IPS DF 4.7 (cell line): ENCODE measurements at regions not wholly inside any gene's neighbourhood (a gene's known extent, or its start where the extent isn't known, plus 50 kb on each side); places are given as distances from the start of the nearest gene placed in this dataset.

Experiments used
- DNase-seq: peaks from one replicate; pipeline ENCODE4 v3.0.0-alpha.2; 2013; ENCODE audit warnings: low spot score; ENCODE audit errors: extremely low read depth

- no peak for DNase-seq
Observed at GRCh38 chr20:57076951-57077350, 189.5 kb downstream of the BMP7 start.

GRCh38 chr20:57078116-57078515, 188.3 kb downstream of the BMP7 start:
- DNase-seq, result no peak

GRCh38 chr20:57079031-57080005, 187.1 kb downstream of the BMP7 start:
- no peak for DNase-seq

- no peak for DNase-seq
Observed at GRCh38 chr20:57080796-57081195, 185.6 kb downstream of the BMP7 start.

- no peak for DNase-seq
Observed at GRCh38 chr20:57082357-57082945, 184.0 kb downstream of the BMP7 start.

- no peak for DNase-seq
Observed at GRCh38 chr20:57083072-57083471, 183.4 kb downstream of the BMP7 start.

GRCh38 chr20:57086066-57086465, 180.4 kb downstream of the BMP7 start:
- no peak for DNase-seq

- DNase-seq, result no peak
Observed at GRCh38 chr20:57087102-57087501, 179.3 kb downstream of the BMP7 start.

GRCh38 chr20:57087705-57088104, 178.7 kb downstream of the BMP7 start:
- no peak for DNase-seq

- no peak for DNase-seq
Observed at GRCh38 chr20:57088436-57088835, 178.0 kb downstream of the BMP7 start.

- DNase-seq, result no peak
Observed at GRCh38 chr20:57089699-57090144, 176.7 kb downstream of the BMP7 start.

- DNase-seq, result no peak
Observed at GRCh38 chr20:57090590-57091560, 175.6 kb downstream of the BMP7 start.

- no peak for DNase-seq
Observed at GRCh38 chr20:57091748-57092111, 174.7 kb downstream of the BMP7 start.

- DNase-seq, result no peak
Observed at GRCh38 chr20:57092112-57092899, 174.1 kb downstream of the BMP7 start.

GRCh38 chr20:57092900-57093530, 173.4 kb downstream of the BMP7 start:
- no peak for DNase-seq

GRCh38 chr20:57093766-57094165, 172.7 kb downstream of the BMP7 start:
- DNase-seq, result no peak

- no peak for DNase-seq
Observed at GRCh38 chr20:57094252-57094891, 172.1 kb downstream of the BMP7 start.

- no peak for DNase-seq
Observed at GRCh38 chr20:57094991-57095390, 171.4 kb downstream of the BMP7 start.

GRCh38 chr20:57095426-57095825, 171.0 kb downstream of the BMP7 start:
- DNase-seq, result no peak
